HCEC 1CT (cell line): ENCODE measurements at regions not wholly inside any gene's neighbourhood (a gene's known extent, or its start where the extent isn't known, plus 50 kb on each side); places are given as distances from the start of the nearest gene placed in this dataset.
"Not testable (repeated sequence)": the region's sequence is repeated elsewhere in the genome, so short reads cannot be mapped to it uniquely, and the experiment has no call there.

Source experiments
- DNase-seq: peaks from one replicate; pipeline ENCODE4 v3.0.0-alpha.2; 2017

- DNase-seq: no peak
Measured at GRCh38 chr10:118953598-118954393, 75.7 kb upstream of the NANOS1 start.

GRCh38 chr10:118955531-118955930, 74.0 kb upstream of the NANOS1 start:
- no peak for DNase-seq

GRCh38 chr10:118955951-118956801, 73.3 kb upstream of the NANOS1 start:
- DNase-seq: no peak

GRCh38 chr10:118956802-118957442, 72.6 kb upstream of the NANOS1 start:
- DNase-seq: no peak

GRCh38 chr10:118957443-118957825, 72.1 kb upstream of the NANOS1 start:
- DNase-seq: no peak

- no peak for DNase-seq
Measured at GRCh38 chr10:118957966-118958365, 71.5 kb upstream of the NANOS1 start.

- DNase-seq: no peak
Measured at GRCh38 chr10:118958559-118958958, 71.0 kb upstream of the NANOS1 start.

- DNase-seq: peak; percentile 81
Measured at GRCh38 chr10:118958984-118959925, 70.3 kb upstream of the NANOS1 start.

- no peak for DNase-seq
Measured at GRCh38 chr10:118960157-118961090, 69.1 kb upstream of the NANOS1 start.

- DNase-seq: no peak
Measured at GRCh38 chr10:118961436-118961835, 68.1 kb upstream of the NANOS1 start.

GRCh38 chr10:118962331-118962868, 67.1 kb upstream of the NANOS1 start:
- not testable (repeated sequence) for DNase-seq

- DNase-seq: no peak
Measured at GRCh38 chr10:118963341-118963740, 66.2 kb upstream of the NANOS1 start.

GRCh38 chr10:118963933-118964332, 65.6 kb upstream of the NANOS1 start:
- no peak for DNase-seq

- DNase-seq: not testable (repeated sequence)
Measured at GRCh38 chr10:118964476-118964875, 65.0 kb upstream of the NANOS1 start.

- DNase-seq: no peak
Measured at GRCh38 chr10:118965096-118965495, 64.4 kb upstream of the NANOS1 start.

- peak; percentile 50 for DNase-seq
Measured at GRCh38 chr10:118965645-118966044, 63.9 kb upstream of the NANOS1 start.

- DNase-seq: no peak
Measured at GRCh38 chr10:118966076-118966849, 63.3 kb upstream of the NANOS1 start.

GRCh38 chr10:118966850-118967125, 62.7 kb upstream of the NANOS1 start:
- DNase-seq: no peak

- no peak for DNase-seq
Measured at GRCh38 chr10:118967160-118967559, 62.4 kb upstream of the NANOS1 start.

GRCh38 chr10:118968060-118968459, 61.5 kb upstream of the NANOS1 start:
- no peak for DNase-seq
